OCI-LY7 (cell line): ENCODE measurements at regions not wholly inside any gene's neighbourhood (a gene's known extent, or its start where the extent isn't known, plus 50 kb on each side); places are given as distances from the start of the nearest gene placed in this dataset.

Experiments
- BruUV-seq: library from RNA; stranded (reverse); fragments of 400-500 nt; replicated peaks from 2 replicates; lab custom pipeline; 2021; lab: Mats Ljungman, UMichigan
- CTCF ChIA-PET: fragments of 300-600 bp; sonication (Branson Sonifier 250); formaldehyde crosslinking; loops from one replicate; lab custom pipeline; 2022; ENCODE audit warnings: antibody characterized with exemption; ENCODE audit not compliant: unreplicated experiment; lab: Charles Lee
- POLR2A ChIA-PET: fragments of 300-600 bp; sonication (Branson Sonifier 250); formaldehyde crosslinking; loops from one replicate; lab custom pipeline; 2022; ENCODE audit warnings: antibody characterized with exemption; lab: Charles Lee
- DNase-seq: peaks from one replicate; pipeline ENCODE4 v3.0.0-alpha.2; 2015; ENCODE audit warnings: low spot score
- H2AFZ ChIP-seq: fragments of 200-600 bp; sonication (generic), shearing (Covaris generic); 2 replicates; pipeline ENCODE4 v1.6.1; 2014; ENCODE audit warnings: mild to moderate bottlenecking, antibody characterized with exemption, low read length, moderate library complexity
- H3K27ac ChIP-seq: fragments of 200-600 bp; sonication (generic); 2 replicates; pipeline ENCODE4 v1.5.1; 2014; ENCODE audit warnings: mixed run types, low read depth, mild to moderate bottlenecking, moderate library complexity, low read length, inconsistent platforms; ENCODE audit not compliant: poor library complexity, severe bottlenecking
- H3K36me3 ChIP-seq: fragments of 200-600 bp; sonication (generic); 2 replicates; pipeline ENCODE4 v1.6.1; 2014; ENCODE audit warnings: mild to moderate bottlenecking, antibody characterized with exemption, low read length, moderate library complexity, mixed read lengths; ENCODE audit not compliant: insufficient read depth
- H3K4me1 ChIP-seq: fragments of 200-600 bp; sonication (generic); 2 replicates; pipeline ENCODE4 v1.5.1; 2014; ENCODE audit warnings: mild to moderate bottlenecking, low read length; ENCODE audit not compliant: insufficient read depth, poor library complexity, severe bottlenecking
- H3K4me2 ChIP-seq: fragments of 200-600 bp; sonication (generic); 2 replicates; pipeline ENCODE4 v1.6.1; 2014; ENCODE audit warnings: mild to moderate bottlenecking, low read length
- H3K4me3 ChIP-seq: fragments of 200-600 bp; sonication (generic); 2 replicates; pipeline ENCODE4 v1.5.1; 2014; ENCODE audit warnings: mild to moderate bottlenecking, low read depth, low read length; ENCODE audit not compliant: poor library complexity, severe bottlenecking
- H3K79me2 ChIP-seq: fragments of 200-600 bp; sonication (generic); 2 replicates; pipeline ENCODE4 v1.6.1; 2016; ENCODE audit warnings: low read depth, mild to moderate bottlenecking, low read length, moderate library complexity, mixed read lengths; ENCODE audit not compliant: insufficient read depth
- H3K9me2 ChIP-seq: fragments of 200-600 bp; sonication (generic); 2 replicates; pipeline ENCODE4 v1.6.1; 2016; ENCODE audit warnings: mild to moderate bottlenecking, low read length, mixed read lengths; ENCODE audit not compliant: insufficient read depth
- H3K9me3 ChIP-seq: fragments of 200-600 bp; sonication (generic); 2 replicates; pipeline ENCODE4 v1.6.1; 2014; ENCODE audit warnings: mild to moderate bottlenecking, mixed run types, low read length, mixed read lengths
- H4K20me1 ChIP-seq: fragments of 200-600 bp; sonication (generic); 2 replicates; pipeline ENCODE4 v1.6.1; 2014; ENCODE audit warnings: mild to moderate bottlenecking, antibody characterized with exemption, low read length, moderate library complexity, mixed read lengths; ENCODE audit not compliant: insufficient read depth
- CTCF ChIP-seq: fragments of 200-600 bp; sonication (generic); conservative IDR thresholded peaks from 2 replicates; pipeline ENCODE4 v1.5.1; 2014; ENCODE audit warnings: mild to moderate bottlenecking, antibody characterized with exemption, low read length, moderate library complexity, mixed read lengths
- EZH2phosphoT487 ChIP-seq: fragments of 200-600 bp; sonication (generic); IDR thresholded peaks from 2 replicates; pipeline ENCODE4 v1.6.1; 2018; ENCODE audit warnings: low read depth, borderline replicate concordance, mild to moderate bottlenecking, mixed run types, antibody characterized with exemption, low read length, moderate library complexity, mixed read lengths
- intact Hi-C: fragments of 100-400 bp; cut with micrococcal nuclease; formaldehyde crosslinking; loops from one replicate; pipeline ENCODE4 v1.10.0; 2022; ENCODE audit not compliant: unreplicated experiment

- POLR2A ChIA-PET = interaction anchor here (0.6 to 0.9 kb wide), 2 partner anchors 36 to 164 kb away, joined by 3 read pairs; no protein-coding TSS in a partner anchor
- Histone ChIP-seq H3K27ac (no peak overlapping the region), H3K4me2 (no peak overlapping the region), H3K9me2 (no peaks in the 10 kb centered on the region), H4K20me1 (no peaks in the 10 kb centered on the region), H2AFZ (no peak overlapping the region), H3K4me3 (no peak overlapping the region), H3K36me3 (no peaks in the 10 kb centered on the region), H3K79me2 (no peaks in the 10 kb centered on the region), H3K4me1 (no peaks in the 10 kb centered on the region), H3K9me3 (no peaks in the 10 kb centered on the region)
- CTCF ChIA-PET = no interaction called here
- intact Hi-C loops = no loop called here
- no peak for TF ChIP-seq CTCF
- TF ChIP-seq EZH2phosphoT487 = no peak
- no peak for DNase-seq
- BruUV-seq = no TSS peak
Observed at GRCh38 chr3:189100866-189101265, 70.9 kb upstream of the TPRG1 start.

GRCh38 chr3:189101594-189101993 is 70.2 kb upstream of the TPRG1 start:
- H3K9me2 ChIP-seq = no peaks in the 10 kb centered on the region
- no peaks in the 10 kb centered on the region for H3K79me2 ChIP-seq
- H3K4me1 ChIP-seq = no peaks in the 10 kb centered on the region
- intact Hi-C loops = no loop called here
- no peak overlapping the region for H3K27ac ChIP-seq
- no peak for TF ChIP-seq EZH2phosphoT487
- no peak for TF ChIP-seq CTCF
- no peaks in the 10 kb centered on the region for H3K36me3 ChIP-seq
- no peak overlapping the region for H3K4me2 ChIP-seq
- H2AFZ ChIP-seq = no peak overlapping the region
- POLR2A ChIA-PET = no interaction called here
- H3K9me3 ChIP-seq = no peaks in the 10 kb centered on the region
- no peaks in the 10 kb centered on the region for H4K20me1 ChIP-seq
- BruUV-seq = no TSS peak
- H3K4me3 ChIP-seq = no peak overlapping the region
- no peak for DNase-seq
- CTCF ChIA-PET = no interaction called here

- intact Hi-C loops = no loop called here
- H3K27ac ChIP-seq = no peak overlapping the region
- TF ChIP-seq EZH2phosphoT487 (no peak), CTCF (no peak)
- H3K9me3 ChIP-seq = no peaks in the 10 kb centered on the region
- no TSS peak for BruUV-seq
- no peaks in the 10 kb centered on the region for H3K4me1 ChIP-seq
- no peaks in the 10 kb centered on the region for H3K79me2 ChIP-seq
- no peak overlapping the region for H3K4me2 ChIP-seq
- no peak overlapping the region for H3K4me3 ChIP-seq
- no peaks in the 10 kb centered on the region for H4K20me1 ChIP-seq
- DNase-seq = no peak
- H3K9me2 ChIP-seq = no peaks in the 10 kb centered on the region
- H3K36me3 ChIP-seq = no peaks in the 10 kb centered on the region
- ChIA-PET CTCF (no interaction called here), POLR2A (no interaction called here)
- no peak overlapping the region for H2AFZ ChIP-seq
Observed at GRCh38 chr3:189103208-189103607, 68.6 kb upstream of the TPRG1 start.
